ENCODE measurements at regions not wholly inside any gene's neighbourhood (a gene's known extent, or its start where the extent isn't known, plus 50 kb on each side); places are given as distances from the start of the nearest gene placed in this dataset.

- H3K27me3 ChIP-seq (ENCODE audit: control insufficient read depth in 3 of 3, insufficient read depth in 3 of 3, low read length in 3 of 3) = no peaks in the 10 kb centered on the region
- no peak overlapping the region for H3K4me3 ChIP-seq (ENCODE audit: low read depth in 1 of 3, low read length in 3 of 3)
- no peaks in the 10 kb centered on the region for H3K4me1 ChIP-seq (ENCODE audit: control insufficient read depth in 3 of 3, insufficient read depth in 2 of 3, low read depth in 1 of 3, low read length in 2 of 3)
- DNase-seq (no peak), FAIRE-seq (no peak)
- no peak overlapping the region for H3K27ac ChIP-seq (ENCODE audit: low read depth in 1 of 3, low read length in 2 of 3)
- no peaks in the 10 kb centered on the region for H3K9me3 ChIP-seq (ENCODE audit: control insufficient read depth in 2 of 2, insufficient read depth in 1 of 2, low read depth in 1 of 2, low read length in 1 of 2)
- WGBS, 3 donors = 72 to 86% (median 83%) methylated on average over 2 of the region's 2 CpGs
- no peaks in the 10 kb centered on the region for H3K36me3 ChIP-seq (ENCODE audit: control insufficient read depth in 3 of 3, insufficient read depth in 2 of 3, low read depth in 1 of 3, low read length in 3 of 3)
These were observed 112.6 kb downstream of the LRIG2 start for GRCh38 chr1:113185463-113186104.

DNA sequence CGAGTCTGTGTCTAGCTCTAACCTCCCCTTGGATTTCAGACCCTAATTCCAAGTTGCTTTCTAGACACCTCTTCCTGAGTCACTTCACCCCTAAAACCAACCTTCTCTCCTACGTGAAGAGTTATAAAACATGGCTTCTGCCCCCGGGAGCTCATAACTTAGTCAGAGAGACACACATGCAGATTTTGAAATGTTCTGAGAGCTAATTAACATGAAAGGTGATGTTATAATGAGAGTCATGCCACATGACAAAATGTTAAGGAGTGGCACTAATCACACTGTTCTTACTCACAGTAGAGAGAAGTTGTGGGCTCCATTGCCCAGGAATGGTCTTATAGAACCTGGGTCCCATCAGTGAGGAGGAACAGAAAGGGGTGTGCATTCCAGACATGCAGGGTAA lies 117.1 kb downstream of the LRIG2 start:
- WGBS, 3 donors = 81 to 92% (median 84%) methylated on average over 3 of the region's 3 CpGs
- DNase-seq (no peak), FAIRE-seq (no peak)

DNA sequence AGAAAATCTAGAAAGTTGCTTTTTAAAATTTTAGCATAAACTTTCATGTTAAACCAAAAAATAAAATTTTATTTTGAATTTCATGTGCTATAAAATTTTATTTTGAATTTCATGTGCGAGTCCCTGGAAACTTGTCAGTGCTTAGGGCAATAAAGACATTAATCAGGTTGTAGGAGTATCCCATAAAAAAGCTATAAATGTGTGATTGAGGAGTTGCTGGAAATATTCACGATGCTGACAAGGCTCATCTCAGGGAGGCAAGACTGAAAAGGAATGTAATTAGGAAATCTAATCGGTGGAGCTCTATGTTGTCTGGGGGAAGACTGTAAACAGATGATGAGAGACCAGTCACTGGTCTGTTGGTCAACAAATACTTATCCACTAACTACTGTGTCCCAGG lies 117.9 kb downstream of the LRIG2 start:
- H3K27me3 ChIP-seq (ENCODE audit: control insufficient read depth in 3 of 3, insufficient read depth in 3 of 3, low read length in 3 of 3) = no peaks in the 10 kb centered on the region
- DNase-seq (no peak), FAIRE-seq (no peak)
- no peaks in the 10 kb centered on the region for H3K4me1 ChIP-seq (ENCODE audit: control insufficient read depth in 3 of 3, insufficient read depth in 2 of 3, low read depth in 1 of 3, low read length in 2 of 3)
- peaks cover 0 to 9% of the 10 kb centered on the region in 2 donors for H3K9me3 ChIP-seq (ENCODE audit: control insufficient read depth in 2 of 2, insufficient read depth in 1 of 2, low read depth in 1 of 2, low read length in 1 of 2)
- no peak overlapping the region for H3K27ac ChIP-seq (ENCODE audit: low read depth in 1 of 3, low read length in 2 of 3)
- WGBS, 3 donors = 15 to 68% (median 45%) methylated on average over 3 of the region's 3 CpGs
- H3K4me3 ChIP-seq (ENCODE audit: low read depth in 1 of 3, low read length in 3 of 3) = no peak overlapping the region
- no peaks in the 10 kb centered on the region for H3K36me3 ChIP-seq (ENCODE audit: control insufficient read depth in 3 of 3, insufficient read depth in 2 of 3, low read depth in 1 of 3, low read length in 3 of 3)

More for the DNA sequence above, 117.1 kb downstream of the LRIG2 start:
- H3K4me3 ChIP-seq (ENCODE audit: low read depth in 1 of 3, low read length in 3 of 3) = no peak overlapping the region
- H3K9me3 ChIP-seq (ENCODE audit: control insufficient read depth in 2 of 2, insufficient read depth in 1 of 2, low read depth in 1 of 2, low read length in 1 of 2) = peaks cover 0 to 9% of the 10 kb centered on the region in 2 donors
- no peaks in the 10 kb centered on the region for H3K36me3 ChIP-seq (ENCODE audit: control insufficient read depth in 3 of 3, insufficient read depth in 2 of 3, low read depth in 1 of 3, low read length in 3 of 3)
- no peaks in the 10 kb centered on the region for H3K27me3 ChIP-seq (ENCODE audit: control insufficient read depth in 3 of 3, insufficient read depth in 3 of 3, low read length in 3 of 3)
- no peak overlapping the region for H3K27ac ChIP-seq (ENCODE audit: low read depth in 1 of 3, low read length in 2 of 3)
- no peaks in the 10 kb centered on the region for H3K4me1 ChIP-seq (ENCODE audit: control insufficient read depth in 3 of 3, insufficient read depth in 2 of 3, low read depth in 1 of 3, low read length in 2 of 3)

DNA sequence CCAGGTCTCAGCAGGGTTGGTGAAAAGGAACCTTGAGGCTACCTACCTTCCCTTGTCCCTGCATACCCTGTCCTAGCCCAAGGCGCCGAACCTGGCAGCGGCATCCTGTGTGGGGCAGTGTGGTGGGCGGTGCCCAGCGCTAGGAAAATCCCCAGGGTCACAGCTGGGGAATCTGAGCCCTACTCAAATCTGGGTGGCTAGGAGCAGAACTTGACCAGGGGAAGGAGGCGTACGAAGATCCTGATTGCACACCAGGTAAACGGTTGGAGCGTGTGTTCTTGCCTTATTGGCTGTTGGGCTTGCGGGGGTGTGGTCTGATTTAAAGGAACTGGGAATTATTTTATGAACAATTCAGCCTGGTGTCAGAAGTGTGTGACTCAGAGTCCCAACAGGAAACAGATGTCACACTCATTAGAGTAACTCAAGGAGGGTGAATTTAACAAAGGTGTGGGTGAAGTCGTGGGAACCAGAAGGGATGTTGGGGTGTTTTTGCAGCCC lies 118.6 kb downstream of the LRIG2 start:
- DNase-seq = peak in 1 of 2 donors; percentile 25
- Histone ChIP-seq H3K36me3 (ENCODE audit: control insufficient read depth in 3 of 3, insufficient read depth in 2 of 3, low read depth in 1 of 3, low read length in 3 of 3) (no peaks in the 10 kb centered on the region), H3K27ac (ENCODE audit: low read depth in 1 of 3, low read length in 2 of 3) (no peak overlapping the region), H3K4me1 (ENCODE audit: control insufficient read depth in 3 of 3, insufficient read depth in 2 of 3, low read depth in 1 of 3, low read length in 2 of 3) (no peaks in the 10 kb centered on the region), H3K9me3 (ENCODE audit: control insufficient read depth in 2 of 2, insufficient read depth in 1 of 2, low read depth in 1 of 2, low read length in 1 of 2) (peaks cover 0 to 9% of the 10 kb centered on the region in 2 donors), H3K4me3 (ENCODE audit: low read depth in 1 of 3, low read length in 3 of 3) (no peak overlapping the region), H3K27me3 (ENCODE audit: control insufficient read depth in 3 of 3, insufficient read depth in 3 of 3, low read length in 3 of 3) (no peaks in the 10 kb centered on the region)
- no peak for FAIRE-seq
- 81 to 89% (median 88%) methylated on average over 11 of the region's 11 CpGs for WGBS, 3 donors

DNA sequence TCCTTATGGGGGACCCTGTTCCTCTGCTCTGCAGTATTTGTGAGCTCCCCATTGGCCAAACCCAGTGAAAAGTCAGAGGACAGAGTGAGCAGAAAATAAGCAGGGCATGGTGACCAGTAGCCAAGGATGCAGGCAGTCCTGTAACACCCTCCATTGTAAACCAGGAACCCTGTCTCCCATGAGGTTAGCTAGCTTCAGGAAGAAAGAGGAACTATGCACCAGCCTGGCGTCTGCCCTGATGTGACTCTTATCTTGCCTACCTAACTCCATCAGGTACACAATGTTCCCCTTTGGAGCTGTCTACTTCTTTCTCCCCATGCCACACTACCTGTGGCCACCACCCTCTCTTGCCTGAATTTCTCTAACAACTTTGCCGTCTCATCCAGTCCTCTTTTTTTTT lies 119.2 kb downstream of the LRIG2 start:
- FAIRE-seq (no peak), DNase-seq (no peak)
- Histone ChIP-seq H3K9me3 (ENCODE audit: control insufficient read depth in 2 of 2, insufficient read depth in 1 of 2, low read depth in 1 of 2, low read length in 1 of 2) (peaks cover 0 to 9% of the 10 kb centered on the region in 2 donors), H3K27me3 (ENCODE audit: control insufficient read depth in 3 of 3, insufficient read depth in 3 of 3, low read length in 3 of 3) (no peaks in the 10 kb centered on the region), H3K36me3 (ENCODE audit: control insufficient read depth in 3 of 3, insufficient read depth in 2 of 3, low read depth in 1 of 3, low read length in 3 of 3) (no peaks in the 10 kb centered on the region), H3K4me3 (ENCODE audit: low read depth in 1 of 3, low read length in 3 of 3) (no peak overlapping the region), H3K27ac (ENCODE audit: low read depth in 1 of 3, low read length in 2 of 3) (peak overlapping the region in 1 of 3 donors; percentile 37), H3K4me1 (ENCODE audit: control insufficient read depth in 3 of 3, insufficient read depth in 2 of 3, low read depth in 1 of 3, low read length in 2 of 3) (no peaks in the 10 kb centered on the region)
- 75 to 84% (median 81%) methylated on average over 2 of the region's 2 CpGs for WGBS, 3 donors

GRCh38 chr1:113192980-113193379 lies 120.0 kb downstream of the LRIG2 start:
- 79 to 95% (median 80%) methylated on average over 1 of the region's 1 CpG for WGBS, 3 donors

GRCh38 chr1:113194846-113195830 lies 122.1 kb downstream of the LRIG2 start:
- Histone ChIP-seq H3K27ac (ENCODE audit: low read depth in 1 of 3, low read length in 2 of 3) (no peak overlapping the region), H3K27me3 (ENCODE audit: control insufficient read depth in 3 of 3, insufficient read depth in 3 of 3, low read length in 3 of 3) (no peaks in the 10 kb centered on the region), H3K9me3 (ENCODE audit: control insufficient read depth in 2 of 2, insufficient read depth in 1 of 2, low read depth in 1 of 2, low read length in 1 of 2) (peaks cover 0 to 9% of the 10 kb centered on the region in 2 donors), H3K36me3 (ENCODE audit: control insufficient read depth in 3 of 3, insufficient read depth in 2 of 3, low read depth in 1 of 3, low read length in 3 of 3) (no peaks in the 10 kb centered on the region), H3K4me3 (ENCODE audit: low read depth in 1 of 3, low read length in 3 of 3) (no peak overlapping the region), H3K4me1 (ENCODE audit: control insufficient read depth in 3 of 3, insufficient read depth in 2 of 3, low read depth in 1 of 3, low read length in 2 of 3) (no peaks in the 10 kb centered on the region)
- WGBS, 3 donors = 82 to 87% (median 83%) methylated on average over 18 of the region's 18 CpGs
- FAIRE-seq (no peak), DNase-seq (peak in 1 of 2 donors; percentile 72)

More at GRCh38 chr1:113192980-113193379, 120.0 kb downstream of the LRIG2 start:
- Histone ChIP-seq H3K9me3 (ENCODE audit: control insufficient read depth in 2 of 2, insufficient read depth in 1 of 2, low read depth in 1 of 2, low read length in 1 of 2) (peaks cover 0 to 9% of the 10 kb centered on the region in 2 donors), H3K27ac (ENCODE audit: low read depth in 1 of 3, low read length in 2 of 3) (no peak overlapping the region), H3K36me3 (ENCODE audit: control insufficient read depth in 3 of 3, insufficient read depth in 2 of 3, low read depth in 1 of 3, low read length in 3 of 3) (no peaks in the 10 kb centered on the region), H3K4me3 (ENCODE audit: low read depth in 1 of 3, low read length in 3 of 3) (no peak overlapping the region), H3K27me3 (ENCODE audit: control insufficient read depth in 3 of 3, insufficient read depth in 3 of 3, low read length in 3 of 3) (no peaks in the 10 kb centered on the region), H3K4me1 (ENCODE audit: control insufficient read depth in 3 of 3, insufficient read depth in 2 of 3, low read depth in 1 of 3, low read length in 2 of 3) (no peaks in the 10 kb centered on the region)
- FAIRE-seq = no peak
- no peak for DNase-seq

DNA sequence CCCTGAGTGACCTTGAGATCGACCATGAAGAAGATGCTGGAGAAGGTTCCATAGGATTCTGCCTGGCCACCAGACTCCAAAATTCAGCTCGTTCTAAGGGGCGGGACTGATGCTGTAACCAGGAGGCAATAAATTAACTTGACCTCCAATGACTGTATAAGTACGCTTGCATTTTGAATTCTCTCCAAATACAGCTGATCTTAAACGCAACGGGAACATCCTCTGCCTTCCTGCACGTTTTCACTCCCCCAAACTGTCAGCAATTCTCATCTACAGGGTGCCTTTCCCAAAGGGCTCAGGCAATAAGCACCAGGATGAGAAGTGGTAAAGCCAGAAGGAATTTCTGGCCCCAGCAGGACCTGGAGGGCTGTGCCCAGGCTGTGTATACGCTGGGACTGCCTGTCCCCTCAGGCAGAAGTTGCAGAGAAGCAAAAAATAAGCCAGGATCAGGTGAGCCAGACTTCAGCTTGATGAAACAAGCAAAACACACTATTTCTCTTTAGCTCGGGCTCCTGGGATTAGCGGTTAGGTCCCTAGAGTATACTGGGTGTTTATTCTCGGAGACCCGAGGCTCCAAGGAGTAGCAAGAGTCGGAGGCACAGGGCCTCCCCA lies 124.8 kb downstream of the LRIG2 start:
- H3K9me3 ChIP-seq (ENCODE audit: control insufficient read depth in 2 of 2, insufficient read depth in 1 of 2, low read depth in 1 of 2, low read length in 1 of 2) = peaks cover 0 to 8% of the 10 kb centered on the region in 2 donors
- 60 to 66% (median 64%) methylated on average over 13 of the region's 13 CpGs for WGBS, 3 donors
- no peaks in the 10 kb centered on the region for H3K36me3 ChIP-seq (ENCODE audit: control insufficient read depth in 3 of 3, insufficient read depth in 2 of 3, low read depth in 1 of 3, low read length in 3 of 3)
- H3K4me3 ChIP-seq (ENCODE audit: low read depth in 1 of 3, low read length in 3 of 3) = no peak overlapping the region
- no peaks in the 10 kb centered on the region for H3K4me1 ChIP-seq (ENCODE audit: control insufficient read depth in 3 of 3, insufficient read depth in 2 of 3, low read depth in 1 of 3, low read length in 2 of 3)
- no peak for FAIRE-seq
- H3K27me3 ChIP-seq (ENCODE audit: control insufficient read depth in 3 of 3, insufficient read depth in 3 of 3, low read length in 3 of 3) = no peaks in the 10 kb centered on the region
- no peak overlapping the region for H3K27ac ChIP-seq (ENCODE audit: low read depth in 1 of 3, low read length in 2 of 3)
- no peak for DNase-seq
